Activated T-cell treated with anti-CD3 and anti-CD28 coated beads for 24 hours (primary cell): ENCODE measurements at regions not wholly inside any gene's neighbourhood (a gene's known extent, or its start where the extent isn't known, plus 50 kb on each side); places are given as distances from the start of the nearest gene placed in this dataset.

Source experiments
- DNase-seq: peaks from one replicate; pipeline ENCODE4 v3.0.0-alpha.2; 2020; ENCODE audit warnings: low read depth

DNA sequence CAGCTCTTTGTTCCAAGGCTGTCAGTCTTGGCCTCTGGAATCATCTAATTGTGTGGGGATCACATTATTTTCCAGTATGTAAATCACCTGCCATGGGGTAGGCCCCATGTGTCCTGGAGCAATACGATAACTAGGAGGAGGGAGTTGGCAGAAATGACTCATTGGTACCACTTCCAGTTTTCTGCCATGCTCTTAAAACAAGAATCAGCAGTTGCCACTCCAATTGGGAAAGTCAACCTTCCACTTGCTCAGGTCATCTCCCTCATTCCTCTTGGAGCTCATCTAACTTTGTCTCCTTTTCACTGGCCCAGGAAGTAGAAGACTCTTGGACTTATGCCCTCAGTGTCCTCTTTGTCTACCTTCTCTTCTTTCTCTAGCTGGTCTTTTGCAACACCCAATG is 487.0 kb downstream of the SLC4A3 start:
- DNase-seq, result no peak

DNA sequence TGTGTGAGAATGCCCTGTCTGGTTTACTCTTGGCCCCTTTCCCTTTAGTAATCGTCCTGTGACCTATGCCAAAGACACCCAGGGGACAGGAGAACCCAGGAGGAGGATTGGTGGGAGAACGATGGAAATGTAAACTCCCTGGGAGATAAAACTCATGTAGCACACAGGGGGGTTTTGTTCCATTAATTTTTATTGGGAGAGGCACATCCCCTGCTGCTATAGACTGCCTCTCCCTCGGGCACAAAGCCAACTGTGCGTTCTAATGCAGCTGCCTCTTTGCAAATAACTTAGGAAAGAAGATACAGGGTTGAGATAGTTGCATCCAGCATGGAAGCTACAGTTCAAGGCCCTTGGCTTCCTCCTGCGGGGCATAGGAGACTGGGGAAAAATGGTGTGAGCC is 489.6 kb downstream of the SLC4A3 start:
- no peak for DNase-seq

DNA sequence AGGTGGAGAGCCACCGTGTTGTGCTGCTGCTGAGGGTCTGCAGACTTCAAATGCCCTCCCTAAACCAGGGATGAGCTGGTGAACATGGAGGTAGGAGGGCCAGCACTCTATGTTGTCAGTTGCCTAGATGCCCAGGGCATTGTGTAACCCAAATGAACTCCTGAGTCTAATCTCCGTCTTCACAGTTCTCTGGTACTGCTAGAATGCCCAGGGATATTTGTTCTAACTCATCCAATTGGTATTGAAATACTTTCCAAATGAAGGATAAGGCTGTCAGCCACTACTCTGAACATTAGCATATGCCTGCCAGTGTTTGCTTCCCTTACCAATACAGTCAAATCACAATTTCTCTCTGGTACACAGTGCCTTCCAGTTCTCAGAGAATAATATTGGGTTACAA is 492.6 kb downstream of the SLC4A3 start:
- no peak for DNase-seq

DNA sequence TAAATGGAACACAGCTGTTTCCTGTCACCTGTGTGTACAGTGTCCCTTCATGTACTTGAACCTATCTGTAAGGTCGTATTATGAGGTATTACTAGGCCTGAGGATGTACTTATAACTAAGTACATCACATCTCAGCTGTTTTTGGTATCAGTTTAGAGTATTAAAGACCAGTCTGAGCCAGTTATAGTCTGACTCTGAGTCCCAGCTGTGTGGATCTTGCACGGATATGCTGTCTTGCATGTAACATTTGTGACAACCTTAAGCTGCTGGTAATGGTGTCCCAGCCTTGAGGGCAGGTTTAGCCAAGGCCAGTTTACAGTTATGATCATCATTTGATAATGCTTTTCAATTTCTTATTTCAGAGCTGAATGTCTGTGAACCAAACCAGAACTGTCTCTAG is 496.3 kb downstream of the SLC4A3 start:
- DNase-seq, result no peak

DNA sequence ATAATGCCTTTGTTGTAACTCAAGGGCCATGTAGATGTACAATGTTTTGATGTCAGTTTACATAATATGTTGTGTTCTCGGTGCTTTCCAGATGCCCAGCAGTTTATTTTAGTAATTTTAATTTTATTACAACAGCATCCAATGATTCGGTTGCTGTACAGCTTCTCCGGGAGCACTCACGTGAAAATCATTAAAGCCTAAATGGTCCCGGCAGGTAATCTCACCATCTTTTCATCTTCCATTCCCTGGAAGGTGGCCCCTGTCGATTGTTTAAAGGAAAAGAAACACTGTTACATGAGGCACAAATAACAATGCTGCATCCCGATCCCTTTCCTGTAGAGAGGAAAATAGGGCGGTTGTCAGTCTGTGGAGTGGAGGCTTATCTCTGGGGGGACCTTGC is 498.1 kb downstream of the SLC4A3 start:
- no peak for DNase-seq

DNA sequence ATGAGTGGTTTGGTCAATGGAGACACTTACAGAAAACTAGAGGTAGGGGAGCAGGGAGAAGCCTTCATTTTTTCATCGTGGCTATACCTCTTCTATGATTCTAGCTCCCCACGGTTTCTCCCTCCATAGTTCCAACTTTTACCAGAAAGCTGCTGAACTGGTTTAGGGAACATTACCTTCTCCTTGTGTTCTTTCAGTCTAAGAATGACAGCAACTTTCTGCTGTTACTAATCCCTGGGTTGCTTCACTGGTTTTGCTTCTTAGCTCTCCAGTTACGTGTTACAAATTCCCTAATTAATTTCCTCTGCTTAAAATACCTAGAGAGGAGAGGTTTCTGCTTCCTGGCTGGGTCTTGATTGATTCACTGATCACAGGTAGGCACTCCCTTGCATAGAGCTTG is 499.9 kb downstream of the SLC4A3 start:
- no peak for DNase-seq

DNA sequence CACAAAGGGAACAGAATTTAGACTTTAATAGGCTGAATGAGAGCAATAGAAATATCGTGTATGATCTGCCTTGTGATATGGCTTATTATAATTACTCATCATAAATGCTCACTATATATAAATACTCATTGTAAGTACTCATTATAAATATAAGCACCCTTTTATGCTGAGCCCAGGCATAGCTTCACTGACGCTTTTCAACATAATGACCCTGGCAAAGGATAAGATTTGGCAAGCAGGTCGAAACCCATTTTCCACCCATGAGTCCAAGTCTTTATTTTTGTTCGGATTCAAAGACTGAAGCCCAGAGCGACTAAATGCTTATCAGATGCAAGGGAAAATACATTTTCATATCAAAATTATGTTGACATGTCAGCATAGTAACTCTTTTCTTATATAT is 500.4 kb downstream of the SLC4A3 start:
- no peak for DNase-seq

DNA sequence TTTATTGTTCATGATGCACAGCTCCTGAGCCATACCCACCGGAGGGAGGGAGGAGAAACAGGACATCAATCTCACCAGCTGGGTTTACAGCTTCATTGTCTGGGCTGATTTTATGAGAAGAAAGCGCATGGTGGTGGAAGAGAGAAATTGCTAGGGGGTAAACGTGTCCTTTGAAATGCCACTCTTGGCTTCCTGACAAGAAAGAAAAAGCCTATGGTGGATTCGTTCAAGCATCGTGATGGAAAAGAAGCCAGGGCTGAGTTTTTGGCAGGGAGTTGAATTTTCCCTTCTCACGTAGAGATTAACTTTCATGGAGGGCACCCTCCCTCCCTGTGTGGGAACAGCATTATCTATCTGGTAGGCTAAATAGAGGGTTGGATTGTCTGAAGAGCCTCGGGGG is 502.0 kb downstream of the SLC4A3 start:
- DNase-seq, result no peak

DNA sequence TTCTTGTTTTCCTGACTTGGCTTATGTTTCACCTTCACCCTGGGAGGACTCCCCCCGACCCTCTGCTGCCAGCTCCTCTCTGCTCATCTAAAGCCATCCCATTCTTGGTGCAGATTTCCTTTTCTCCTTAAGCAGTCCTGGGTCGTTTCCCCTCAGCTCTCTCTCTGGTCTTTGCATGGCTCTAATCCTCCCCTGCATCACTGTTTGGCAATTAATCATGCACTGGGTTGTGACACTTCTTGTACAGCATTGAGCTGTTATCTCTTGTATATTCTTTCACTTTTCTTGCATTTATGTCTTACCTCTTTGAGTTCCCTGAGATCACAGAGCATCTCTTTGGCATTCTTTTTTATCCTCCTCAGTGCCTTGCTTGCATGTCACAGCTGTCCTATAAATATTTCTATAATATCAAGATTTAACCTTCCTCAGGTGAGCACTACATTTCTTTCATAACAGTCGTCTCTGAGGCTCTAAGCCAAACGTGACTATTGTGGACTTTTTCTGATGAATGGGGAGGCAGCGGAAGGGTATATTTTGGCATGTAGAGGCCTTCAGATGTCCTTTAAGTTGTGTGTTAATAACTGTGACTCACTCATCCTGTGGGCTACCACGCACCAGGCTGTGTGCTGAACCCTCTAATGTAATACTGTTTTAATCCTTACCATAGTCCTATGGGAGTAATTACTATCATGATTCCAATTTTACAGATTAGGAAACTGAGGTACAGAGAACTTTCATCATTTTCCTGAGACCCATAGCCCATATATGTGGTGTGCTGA is 507.5 kb downstream of the SLC4A3 start:
- no peak for DNase-seq

DNA sequence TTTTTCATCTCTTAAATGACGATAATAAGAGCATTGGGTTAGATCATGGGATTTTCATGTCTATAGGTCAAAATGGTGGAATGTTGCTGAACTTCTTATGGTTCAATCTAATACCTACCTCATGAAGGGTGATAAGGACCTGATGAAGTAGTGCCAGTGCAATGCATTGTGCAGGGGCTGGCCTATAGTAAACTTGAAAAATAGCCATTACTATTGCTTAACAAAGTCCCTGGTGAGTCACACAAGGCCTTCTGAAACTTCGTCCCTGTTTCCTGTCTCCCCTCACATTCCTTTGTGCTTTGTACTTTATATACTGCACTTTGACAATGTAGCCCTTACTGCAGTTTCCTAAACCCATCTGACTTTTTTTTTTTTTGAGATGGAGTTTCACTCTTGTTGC is 515.9 kb downstream of the SLC4A3 start:
- DNase-seq, result no peak

DNA sequence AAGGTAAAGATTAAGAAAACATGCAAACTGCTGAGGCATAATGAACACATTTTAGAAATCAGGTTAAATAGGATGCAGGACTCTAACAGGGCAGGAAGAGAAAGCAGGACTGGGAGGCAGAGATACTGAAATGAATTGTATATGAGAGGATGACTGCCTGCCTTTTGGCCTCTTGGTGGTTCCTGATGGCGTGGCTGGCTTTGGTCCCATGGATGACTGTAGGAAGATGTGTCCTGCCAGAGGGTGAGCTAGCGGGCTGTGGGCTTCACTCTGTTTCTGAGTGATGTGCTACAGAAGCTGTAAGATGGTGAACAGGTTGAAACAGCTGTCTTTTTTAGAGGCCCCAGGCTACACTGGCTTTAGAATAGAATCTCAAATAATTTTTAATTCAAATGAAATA is 517.0 kb downstream of the SLC4A3 start:
- DNase-seq, result no peak

DNA sequence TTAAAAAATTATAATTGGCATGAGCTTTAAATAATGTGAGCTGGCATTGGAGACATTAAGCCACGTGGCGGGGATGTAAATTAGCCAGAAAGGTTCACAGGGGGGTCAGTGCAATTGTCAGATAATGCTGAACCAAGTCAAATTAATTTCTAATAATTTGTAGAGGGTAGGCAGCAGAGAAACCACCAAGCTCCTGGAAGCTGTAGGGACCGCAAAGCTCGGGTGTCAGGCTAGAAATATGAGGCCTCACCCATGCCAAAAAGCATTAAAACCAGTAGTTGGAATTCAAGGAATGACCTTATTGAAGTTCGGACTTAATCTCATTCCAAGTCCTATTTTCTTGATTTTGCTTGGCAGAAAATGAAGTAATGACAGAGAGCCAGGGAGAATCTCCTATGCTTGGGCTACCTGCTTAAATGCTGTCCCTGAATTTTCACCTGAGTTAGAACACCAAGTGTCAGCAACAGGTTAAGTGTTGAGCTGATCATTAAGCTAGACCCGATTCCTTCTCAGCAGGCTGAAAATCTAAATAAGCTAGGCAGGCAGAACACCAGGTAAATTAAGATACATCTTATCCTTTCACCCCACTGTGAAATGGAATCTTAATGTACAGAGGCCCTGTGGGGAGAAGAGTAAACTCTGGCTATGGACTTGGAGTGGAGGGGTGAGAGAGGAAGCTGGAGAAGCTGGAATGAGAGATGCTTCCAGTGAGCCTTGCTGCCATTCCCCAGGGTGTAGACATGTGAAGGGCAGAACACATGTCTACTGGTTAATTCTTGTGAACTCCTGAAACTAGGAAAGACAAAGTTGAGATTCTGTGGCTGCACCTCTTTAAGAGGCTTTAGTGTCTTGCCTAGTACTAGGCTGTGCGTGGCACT is 520.0 kb downstream of the SLC4A3 start:
- DNase-seq, result no peak

DNA sequence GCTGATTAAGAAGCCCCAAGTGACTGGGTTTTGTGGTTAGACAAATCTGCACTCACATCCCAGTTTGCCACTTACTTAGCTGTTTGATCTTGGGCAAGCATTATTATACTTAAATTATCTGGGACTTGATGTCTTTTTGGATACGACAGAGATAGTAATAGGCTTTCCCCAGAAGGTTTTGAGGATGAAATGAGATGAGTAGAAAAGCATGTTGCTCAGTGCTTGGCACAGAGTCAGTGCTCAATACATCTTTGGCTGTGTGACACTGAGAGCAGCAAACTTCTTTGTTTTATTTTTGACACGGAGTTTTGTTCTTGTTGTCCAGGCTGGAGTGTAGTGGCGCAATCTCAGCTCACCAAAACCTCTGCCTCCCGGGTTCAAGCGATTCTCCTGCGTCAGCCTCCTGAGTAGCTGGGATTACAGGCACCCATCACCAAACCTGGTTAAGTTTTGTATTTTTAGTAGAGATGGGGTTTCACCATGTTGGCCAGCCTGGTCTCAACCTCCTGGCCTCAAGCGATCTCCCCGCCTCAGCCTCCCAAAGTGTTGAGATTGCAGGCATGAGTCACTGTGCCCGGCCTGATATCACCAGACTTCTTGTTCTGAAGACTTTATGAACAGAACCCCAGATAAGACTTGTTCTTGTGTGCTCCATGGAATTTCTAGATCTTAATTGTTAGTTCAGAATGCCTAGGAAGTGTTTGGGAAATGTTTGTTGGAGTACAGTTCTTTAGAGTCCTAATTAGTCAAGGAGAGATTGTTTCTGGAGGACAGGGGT is 521.2 kb downstream of the SLC4A3 start:
- no peak for DNase-seq

DNA sequence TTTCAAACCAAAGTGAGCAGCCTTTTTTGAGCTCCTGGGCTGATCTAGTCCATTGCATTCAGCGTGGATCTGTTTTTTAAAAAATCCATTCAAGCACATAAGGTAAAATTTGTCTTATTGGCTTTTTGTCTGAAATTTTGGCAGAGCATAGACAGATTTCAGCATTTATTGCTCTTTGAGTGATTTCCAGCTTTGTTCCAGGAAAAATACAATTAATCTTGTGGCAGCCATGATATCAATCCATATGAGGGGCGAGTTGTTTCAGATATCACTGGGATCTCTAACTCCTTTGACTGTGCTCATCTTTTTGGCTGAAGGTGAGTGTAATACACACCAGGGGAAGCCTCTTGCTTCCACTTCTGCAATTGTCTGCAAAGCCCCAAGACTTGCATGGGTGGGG is 523.9 kb downstream of the SLC4A3 start:
- no peak for DNase-seq

DNA sequence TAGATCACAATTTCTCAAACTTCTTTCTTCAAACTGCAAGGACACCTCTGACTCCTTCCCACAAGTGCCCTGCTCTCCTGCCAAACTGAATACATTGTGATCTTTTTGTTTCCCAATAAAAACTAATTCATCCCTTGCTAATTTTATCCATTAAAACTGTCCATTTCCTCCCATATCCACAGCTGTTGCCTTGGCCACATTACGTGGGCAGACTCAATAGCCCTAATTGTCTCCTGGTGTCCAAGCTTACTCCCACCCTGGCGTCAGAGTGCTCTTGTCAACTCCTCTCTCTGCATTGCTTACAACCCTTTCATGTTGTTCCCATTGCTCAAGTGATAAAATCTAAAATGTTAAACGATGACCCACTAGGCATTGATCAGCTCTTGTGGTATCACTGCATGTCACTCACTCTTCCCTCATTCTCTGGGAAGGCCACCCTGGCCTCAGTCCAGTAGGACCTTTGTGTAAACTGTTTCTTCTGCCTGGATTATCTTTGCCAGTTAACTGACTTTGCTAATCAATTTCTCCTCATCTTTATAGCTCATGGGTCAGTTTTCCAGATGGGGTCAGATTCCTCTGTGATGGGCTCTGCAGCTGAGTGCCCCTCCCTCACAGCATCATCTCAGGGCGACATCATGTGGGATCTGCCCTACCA is 525.0 kb downstream of the SLC4A3 start:
- DNase-seq, result no peak

DNA sequence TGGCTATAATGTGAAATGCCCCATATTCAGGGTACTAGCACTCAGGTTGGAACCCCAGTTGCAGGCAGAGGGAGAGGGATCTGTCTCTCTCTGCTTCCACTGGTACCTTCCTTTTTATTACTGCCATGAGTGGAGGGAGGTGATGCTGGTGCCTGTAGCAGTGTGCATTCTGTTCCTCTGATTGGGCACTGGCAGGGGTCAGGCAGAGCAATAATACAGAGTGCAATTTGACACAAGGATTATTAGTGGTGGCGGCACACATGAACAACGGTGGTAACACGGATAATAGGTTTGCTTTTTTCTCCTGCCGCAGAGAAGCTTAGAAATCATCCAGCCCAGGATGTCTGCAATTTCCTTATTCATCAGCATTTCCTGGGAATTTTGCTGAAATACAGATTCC is 525.7 kb downstream of the SLC4A3 start:
- no peak for DNase-seq

DNA sequence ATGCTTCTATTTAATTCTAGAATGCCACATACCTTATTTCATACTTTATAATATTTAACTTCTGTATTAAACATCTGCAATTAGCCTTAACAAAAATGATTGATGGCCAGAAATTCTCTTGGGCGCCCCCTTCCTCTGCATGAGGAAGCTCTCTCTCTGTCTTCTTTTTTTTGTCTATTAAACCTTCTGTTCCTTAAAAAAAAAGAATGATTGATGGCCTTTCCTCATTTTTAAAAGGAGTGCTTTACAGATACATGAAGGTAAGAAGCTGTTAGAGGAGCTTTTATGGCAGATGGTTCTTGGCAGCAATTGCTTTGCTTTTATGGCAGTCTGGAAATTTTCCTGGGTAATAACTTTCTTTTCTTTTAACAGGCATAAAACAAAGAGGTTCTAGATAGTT is 526.9 kb downstream of the SLC4A3 start:
- no peak for DNase-seq

DNA sequence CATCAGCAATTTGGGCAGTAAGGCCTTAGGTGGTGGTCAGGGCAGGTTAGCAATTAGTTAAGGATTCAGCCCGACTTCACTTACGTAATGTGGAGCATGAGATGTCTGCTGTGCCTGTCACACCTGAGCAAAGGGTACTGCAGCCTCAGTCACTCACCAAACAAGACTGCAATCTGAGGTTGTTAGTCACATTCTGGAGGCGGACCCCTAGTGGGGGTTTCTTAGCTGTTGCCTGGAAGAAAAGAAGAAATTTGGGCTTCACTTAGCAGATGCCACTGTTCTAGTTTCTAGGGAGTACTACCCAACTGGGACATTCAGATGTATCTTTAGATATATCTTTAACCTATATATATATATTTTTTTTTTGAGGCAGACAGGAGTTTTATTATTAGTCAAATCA is 529.9 kb downstream of the SLC4A3 start:
- DNase-seq, result no peak

DNA sequence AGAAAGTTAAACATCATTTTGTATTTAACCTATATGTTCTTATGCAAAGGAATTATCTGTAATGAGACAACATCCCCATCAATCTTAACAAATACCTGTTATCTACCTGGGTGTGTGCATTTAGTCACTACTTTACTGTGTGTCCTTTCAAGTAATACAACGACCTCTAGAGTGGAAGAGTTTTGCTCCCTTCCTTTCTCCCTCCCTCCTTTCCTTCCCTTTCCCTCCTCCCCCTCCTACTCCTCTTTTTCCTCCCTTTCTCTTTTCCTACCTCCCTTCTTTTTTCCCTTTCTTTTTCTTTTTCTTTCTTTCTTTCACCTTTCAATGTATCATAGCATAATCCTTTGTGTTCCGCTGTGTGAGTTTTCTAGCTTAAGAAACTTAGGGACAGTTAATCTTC is 532.3 kb downstream of the SLC4A3 start:
- no peak for DNase-seq

DNA sequence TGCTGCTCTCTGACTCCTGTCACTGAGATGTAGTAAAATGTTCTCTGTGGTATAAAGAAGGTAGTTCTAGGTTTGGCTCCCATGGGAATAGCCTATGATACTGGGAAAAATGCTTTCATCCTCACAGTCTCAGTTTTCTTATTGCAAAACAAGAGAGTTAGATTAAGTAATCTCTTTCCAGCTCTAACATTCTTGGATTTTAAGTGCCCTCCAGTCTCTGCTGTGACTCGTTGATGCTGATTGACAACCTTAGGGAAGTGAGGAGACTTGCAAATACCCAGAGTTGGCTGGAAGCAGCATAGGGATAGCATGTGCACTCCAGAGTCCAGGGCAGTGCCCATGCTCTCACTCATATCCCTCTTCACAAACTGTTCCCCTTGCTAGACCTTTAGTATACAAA is 534.9 kb downstream of the SLC4A3 start:
- DNase-seq, result no peak

DNA sequence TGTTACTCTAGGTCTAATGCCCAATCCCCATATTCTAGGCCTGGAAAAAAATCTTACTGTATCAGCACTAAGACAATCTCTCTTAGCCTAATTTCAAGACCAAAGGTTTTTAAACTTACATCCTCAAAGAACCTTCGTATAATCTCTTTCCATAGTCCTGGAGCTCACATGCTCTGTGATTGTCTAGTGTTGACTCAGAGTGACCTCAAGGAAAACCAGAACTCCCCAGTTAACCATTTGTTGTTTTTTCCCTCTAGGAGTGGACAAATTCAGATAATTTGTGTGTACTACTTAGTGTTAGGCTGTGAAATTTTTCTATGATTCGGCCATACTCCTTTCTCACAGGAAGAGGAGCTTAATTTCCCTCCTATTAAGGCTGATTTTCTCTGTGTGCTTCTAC is 536.1 kb downstream of the SLC4A3 start:
- no peak for DNase-seq

DNA sequence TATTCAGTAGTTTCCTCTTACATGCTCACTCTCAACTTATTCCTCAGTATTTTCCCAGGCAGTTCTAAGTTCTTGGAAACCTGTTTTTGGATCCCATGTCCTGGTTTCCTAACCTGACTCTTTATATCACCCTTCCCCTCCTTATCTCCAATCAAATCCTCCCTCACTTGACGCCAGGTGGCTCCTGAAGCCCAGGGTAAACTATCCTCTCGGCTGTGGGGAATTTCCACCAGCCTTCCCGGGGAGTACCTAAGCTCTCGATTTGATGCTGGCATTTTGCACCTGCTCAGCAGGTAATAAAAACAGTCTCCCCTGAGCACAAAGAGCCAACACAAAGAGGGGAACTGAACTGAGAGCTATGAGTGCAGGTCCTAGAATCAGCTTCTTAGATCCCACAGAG is 538.0 kb downstream of the SLC4A3 start:
- no peak for DNase-seq
